ENCODE measurements at regions not wholly inside any gene's neighbourhood (a gene's known extent, or its start where the extent isn't known, plus 50 kb on each side); places are given as distances from the start of the nearest gene placed in this dataset.
"Not testable (repeated sequence)": the region's sequence is repeated elsewhere in the genome, so short reads cannot be mapped to it uniquely, and the experiment has no call there.

DNA sequence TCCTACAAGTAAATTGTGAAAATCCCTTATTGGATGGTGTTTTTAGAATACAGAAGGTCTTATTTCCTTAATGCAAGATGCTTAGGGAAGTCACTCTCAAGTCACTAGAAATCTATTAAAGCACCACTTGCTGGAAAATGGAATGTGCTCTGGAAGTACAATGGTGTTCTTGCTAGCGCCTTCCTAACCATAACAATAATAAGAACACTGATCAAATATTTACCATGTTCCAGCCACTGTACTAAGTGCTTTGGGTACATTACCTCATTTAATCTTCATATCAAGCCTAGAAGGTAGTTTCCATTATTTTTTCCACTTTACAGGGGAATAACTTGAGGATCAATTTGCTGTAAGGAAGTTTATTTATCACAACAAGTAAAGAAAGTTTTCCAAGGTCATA, 75.1 kb downstream of the FAM72B start:
- not testable (repeated sequence) for DNase-seq

DNA sequence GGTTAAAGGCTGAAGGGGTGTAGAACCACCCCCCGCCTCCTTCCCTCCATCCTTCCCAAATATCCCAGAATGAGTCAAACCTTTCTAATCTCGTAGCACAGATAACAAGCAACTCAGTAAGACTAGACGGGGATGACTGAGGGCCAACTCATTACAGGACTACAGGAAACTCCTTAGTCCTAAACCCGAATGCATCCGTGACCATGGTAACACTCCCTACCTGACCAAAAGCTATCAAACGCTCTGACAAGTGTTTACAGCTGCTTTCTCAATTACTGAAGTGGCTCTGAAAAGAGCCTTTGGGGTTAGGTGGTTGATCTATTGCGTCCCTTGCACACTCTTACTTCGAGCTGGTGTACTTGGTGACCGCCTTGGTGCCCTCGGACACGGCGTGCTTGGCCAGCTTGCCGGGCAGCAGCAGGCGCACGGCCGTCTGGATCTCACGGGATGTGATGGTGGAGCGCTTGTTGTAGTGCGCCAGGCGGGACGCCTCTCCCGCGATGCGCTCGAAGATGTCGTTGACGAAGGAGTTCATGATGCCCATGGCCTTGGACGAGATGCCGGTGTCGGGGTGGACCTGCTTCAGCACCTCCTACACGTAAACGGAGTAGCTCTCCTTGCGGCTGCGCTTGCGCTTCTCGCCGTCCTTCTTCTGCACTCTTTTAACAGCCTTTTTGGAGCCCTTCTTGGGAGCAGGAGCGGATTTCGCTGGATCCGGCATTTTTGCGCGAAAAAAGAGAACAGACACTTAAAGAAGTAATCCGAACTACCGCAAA, 67.4 kb downstream of the FAM72B start:
- DNase-seq, result peak in 14 of 58 donors; percentile 2 to 33 (median 8)

DNA sequence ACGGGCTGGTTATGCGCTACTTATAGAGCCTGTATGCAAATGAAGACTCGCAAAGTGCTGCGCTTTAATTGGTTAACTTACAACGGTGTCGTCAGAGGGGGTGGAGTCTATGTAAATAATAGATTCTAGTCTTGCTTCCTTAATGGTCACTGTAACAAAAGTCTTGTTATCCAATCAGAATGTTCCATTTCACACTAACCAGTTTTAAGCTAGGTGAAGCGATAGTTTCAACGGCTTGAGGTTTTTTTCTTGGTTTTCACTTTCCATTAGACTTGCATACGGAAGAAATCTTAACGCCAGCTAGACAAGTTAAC, 66.9 kb downstream of the FAM72B start:
- DNase-seq, result peak in 1 of 58 donors; percentile 75

DNA sequence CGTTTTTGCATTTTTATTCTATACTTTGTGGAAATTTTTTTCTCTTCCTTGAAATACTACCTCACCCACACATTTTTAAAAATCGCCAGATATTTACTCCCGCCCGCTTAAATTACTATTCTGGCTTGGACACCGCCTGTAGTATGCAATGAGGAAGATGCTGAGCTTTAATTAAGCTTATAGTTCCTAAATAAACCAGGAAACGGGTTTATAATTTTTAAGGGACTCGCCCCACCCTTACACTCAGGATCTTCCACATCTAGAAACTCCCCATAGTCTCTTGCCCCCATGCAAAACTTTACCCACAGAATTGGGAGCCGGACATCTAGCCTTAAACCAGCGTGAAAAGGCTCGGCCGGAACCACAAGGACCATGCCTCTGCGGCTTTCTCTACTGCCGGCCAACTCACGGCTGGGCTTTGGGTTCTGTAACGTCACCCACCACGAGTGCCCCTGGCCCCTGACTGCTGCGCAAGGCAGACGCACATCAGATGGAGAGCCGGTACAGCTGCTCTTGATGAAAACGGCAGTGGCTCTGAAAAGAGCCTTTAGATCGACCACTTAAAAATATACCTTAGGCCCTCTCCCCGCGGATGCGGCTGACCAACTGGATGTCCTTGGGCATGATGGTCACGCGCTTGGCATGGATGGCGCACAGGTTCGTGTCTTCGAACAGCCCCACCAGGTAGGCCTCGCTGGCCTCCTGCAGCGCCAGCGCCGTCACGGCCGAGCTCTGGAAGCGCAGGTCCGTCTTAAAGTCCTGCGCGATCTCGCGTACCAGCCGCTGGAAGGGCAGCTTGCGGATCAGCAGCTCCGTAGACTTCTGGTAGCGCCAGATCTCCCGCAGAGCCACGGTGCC, 66.3 kb downstream of the FAM72B start:
- peak in 19 of 58 donors; percentile 1 to 42 (median 19) for DNase-seq
